D341Med (cell line): ENCODE measurements at regions not wholly inside any gene's neighbourhood (a gene's known extent, or its start where the extent isn't known, plus 50 kb on each side); places are given as distances from the start of the nearest gene placed in this dataset.
"Not testable (repeated sequence)": the region's sequence is repeated elsewhere in the genome, so short reads cannot be mapped to it uniquely, and the experiment has no call there.

Experiments
- DNase-seq: peaks from one replicate; pipeline ENCODE4 v3.0.0; 2012; ENCODE audit warnings: low spot score

DNA sequence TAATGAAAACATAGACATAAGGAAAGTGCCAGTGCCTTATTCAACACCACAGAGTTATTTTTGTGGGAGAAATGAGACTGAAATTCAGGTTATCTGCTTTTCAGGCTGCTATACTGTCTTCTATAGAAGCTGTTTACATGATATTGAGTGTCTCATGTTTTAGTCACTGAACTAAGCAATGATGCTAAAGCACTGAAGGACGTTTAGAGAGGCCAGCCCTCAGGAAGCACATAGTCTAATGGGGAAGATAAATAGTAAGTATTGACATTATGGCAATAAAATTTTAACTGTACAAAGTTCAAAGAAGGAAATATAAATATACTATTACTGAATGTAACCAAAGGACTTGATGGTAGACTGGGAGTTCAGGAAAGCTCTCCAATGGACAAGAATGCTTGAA, 186.4 kb upstream of the ZC3H15 start:
- DNase-seq, result no peak

DNA sequence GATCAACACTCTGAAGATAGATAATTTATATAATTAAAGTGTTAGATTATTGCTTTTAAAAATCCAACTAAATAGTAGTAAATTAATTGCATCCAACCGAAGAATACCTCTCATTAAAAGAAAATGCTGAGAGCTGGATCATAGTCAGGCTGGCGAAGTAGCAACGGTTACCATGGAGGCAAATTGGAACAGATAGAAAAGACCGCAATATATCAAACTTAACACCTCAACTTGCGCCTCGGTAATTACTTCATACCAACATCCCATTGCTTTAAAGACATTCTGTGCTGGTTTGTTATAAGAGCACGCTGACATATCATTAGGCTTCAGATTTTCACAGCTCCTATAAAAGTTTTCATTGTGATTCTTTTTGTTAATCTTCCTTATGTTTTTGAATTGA, 183.8 kb upstream of the ZC3H15 start:
- DNase-seq, result no peak

DNA sequence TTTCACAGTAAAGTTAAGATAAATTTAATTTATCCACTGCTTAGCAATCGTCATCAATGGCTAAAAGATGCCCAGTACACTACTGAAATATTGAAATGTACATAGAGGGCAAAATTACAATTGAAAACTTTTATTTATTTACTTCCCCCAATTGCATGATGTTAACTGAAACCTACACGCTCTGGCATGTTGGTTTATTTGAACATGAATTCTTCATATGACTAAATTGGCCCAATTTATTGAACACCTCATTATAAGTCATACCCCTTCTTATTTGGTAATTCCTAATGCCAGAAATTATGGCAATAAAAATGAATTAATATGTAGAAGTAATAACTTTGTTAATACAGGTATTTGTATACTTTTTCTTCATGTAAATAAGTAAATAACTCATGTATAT, 183.0 kb upstream of the ZC3H15 start:
- no peak for DNase-seq

DNA sequence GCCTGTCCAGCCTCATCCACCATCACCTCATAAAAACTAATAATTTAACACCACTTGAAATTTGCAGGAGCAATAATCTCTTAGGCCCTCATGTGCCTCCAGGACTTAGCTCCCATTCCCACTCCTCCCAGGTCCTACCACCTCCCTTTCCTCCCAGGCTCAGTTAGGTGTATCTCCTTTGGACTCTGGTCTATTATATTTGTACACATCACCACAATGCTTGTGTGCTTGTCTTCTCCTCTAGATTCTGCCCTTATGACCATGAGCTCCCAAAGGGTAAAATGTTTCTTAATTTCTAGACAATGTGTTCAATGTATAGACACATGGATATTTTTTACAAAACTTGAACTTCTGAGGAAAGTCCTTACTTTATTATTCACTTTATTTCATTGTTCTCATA, 182.0 kb upstream of the ZC3H15 start:
- no peak for DNase-seq

DNA sequence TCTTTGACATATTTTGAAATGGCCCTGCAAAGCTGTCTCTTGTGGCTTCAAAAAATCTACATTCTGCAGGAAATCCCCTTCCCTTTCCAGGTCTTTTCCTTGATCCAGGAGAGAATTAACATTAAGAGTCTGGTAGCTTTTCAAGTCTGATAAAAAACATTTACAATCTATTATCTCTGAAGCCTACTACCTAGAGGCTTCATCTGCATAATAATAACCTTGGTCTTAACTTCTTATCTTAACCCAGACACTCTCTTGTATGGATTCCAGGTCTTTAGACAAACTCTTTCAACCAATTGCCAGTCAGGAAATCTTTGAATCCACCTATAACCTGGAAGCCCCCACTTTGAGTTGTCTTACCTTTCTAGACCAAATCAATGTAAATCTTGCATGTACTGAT, 179.3 kb upstream of the ZC3H15 start:
- DNase-seq, result no peak

DNA sequence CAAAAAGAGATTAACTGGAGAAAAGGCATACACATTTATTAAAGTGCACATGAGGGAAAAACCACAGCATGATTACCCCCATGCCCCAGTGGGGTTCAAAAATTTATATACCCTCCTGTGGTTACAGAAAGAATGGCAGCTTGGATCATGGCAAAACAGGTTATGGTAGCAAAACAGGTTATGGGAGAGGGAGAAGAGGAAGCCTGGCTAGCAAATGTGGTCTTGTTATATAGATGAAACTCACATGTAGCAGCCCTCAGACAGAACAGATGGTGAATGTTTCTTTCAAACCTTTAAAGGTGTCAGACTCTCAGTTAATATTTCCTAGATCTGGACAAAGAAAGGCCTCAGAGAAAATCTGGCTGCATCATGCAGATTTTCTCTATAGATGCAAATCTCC, 178.2 kb upstream of the ZC3H15 start:
- no peak for DNase-seq

DNA sequence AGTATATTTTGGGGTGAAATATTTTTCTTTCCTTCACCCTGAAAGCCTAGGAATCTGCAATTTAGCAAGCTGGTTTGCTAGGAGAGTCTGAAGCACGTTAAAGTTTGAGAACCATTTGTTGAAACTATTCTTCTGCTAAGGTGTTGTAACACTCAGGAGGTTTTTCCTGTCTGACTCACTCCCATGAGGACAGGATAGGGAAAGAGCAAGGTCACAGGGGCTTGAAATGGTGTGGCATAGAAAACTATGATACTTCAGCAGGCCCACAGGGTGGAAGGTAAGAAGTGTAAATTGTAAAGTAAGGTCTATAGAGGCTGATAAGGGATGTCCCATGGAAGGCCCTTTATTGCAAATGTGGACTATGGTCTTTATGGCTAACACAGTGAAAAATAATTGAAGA, 177.7 kb upstream of the ZC3H15 start:
- DNase-seq, result no peak

DNA sequence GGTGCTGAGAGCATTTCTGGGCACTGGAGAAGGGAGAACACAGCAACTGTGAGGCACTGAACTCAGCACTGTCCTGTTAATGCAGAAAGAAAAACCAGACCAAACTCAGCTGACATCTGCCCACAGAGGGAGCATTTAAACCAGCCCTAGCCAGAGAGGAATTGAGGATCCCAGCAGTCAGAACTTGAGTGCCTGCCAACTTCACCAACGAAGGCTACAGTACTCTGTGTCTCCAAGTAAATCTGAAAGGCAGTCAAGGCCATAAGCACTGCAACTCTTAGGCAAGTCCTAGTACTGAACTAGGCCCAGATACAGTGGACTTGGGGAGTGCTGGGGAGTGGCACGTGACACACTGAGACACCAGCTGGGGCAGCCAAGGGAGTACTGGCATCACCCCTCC, 176.2 kb upstream of the ZC3H15 start:
- DNase-seq, result no peak

DNA sequence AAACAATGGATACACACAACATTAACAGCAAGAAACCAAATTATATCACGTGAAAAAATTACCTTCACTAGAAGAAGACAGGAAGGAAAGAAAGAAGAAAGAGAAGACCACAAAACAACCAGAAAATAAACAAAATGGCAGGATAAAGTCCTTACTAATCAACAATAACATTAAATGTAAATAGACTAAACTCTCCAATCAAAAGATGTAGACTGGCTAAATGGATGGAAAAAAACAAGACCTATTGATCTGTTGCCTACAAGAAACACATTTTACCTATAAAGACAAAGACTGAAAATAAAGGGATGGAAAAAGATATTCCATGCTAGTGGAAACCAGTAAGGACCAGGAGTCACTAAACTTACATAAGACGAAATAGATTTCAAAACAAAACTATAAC, 167.0 kb upstream of the ZC3H15 start:
- no peak for DNase-seq

DNA sequence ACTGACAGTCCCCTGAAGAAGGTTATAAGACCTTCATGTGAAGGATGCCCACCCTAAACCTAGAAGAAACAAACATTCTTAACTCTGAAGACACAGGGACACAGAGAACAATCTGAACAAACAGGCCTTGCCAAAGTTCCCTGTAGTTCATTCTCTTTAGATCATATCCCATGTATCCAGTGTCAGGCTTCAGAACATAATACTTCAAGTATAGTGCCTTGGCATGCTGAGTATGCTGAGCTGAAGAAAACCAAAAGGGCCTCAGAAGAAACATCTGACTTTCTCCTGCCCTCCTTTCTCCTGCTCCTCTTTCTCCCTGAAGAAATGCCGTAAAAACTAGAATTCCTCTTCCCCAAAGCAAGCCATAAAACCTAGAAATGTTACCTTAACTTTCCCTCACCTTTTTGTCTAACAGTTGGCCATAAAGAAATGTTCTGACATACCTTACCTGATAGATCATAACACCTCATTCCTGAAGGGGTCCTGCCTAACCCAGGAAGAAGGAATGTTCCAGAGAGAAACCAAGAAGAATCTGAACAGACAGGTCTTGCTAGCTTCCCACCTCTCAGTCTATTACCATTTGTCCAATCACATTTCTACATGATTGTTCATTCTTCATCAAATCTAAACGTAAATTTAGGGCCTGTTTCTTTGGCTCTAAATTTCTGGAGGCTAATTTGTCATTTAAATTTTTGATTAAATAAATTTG, 160.1 kb upstream of the ZC3H15 start:
- DNase-seq, result no peak

DNA sequence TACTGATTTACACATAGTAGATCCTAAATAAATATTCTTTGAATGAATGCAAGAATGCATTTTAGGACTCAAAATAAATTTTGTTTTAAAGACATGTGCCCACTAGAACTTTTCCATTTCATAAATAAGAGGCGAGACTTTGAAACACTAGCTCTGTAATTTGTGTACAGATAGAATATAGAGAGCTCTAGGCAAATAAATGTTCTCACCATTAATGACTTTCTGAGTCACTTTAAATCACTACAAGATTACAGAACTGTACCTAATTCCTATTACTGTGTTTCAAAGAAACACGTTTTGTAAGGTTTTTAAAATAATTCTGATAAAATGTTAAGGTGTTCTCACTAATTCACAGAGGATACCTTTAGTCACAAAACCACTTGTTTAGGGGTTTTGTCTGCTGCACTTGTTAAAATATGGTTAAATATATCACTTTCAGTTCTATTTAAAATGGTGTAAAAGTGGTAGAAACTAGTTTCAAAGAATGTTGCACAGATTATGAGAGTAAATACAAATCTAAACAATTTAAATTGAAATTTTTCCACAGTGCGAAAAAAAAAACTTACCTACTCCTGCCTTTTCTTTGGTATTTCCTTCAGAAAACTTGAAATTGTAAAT, 158.7 kb upstream of the ZC3H15 start:
- DNase-seq, result no peak

DNA sequence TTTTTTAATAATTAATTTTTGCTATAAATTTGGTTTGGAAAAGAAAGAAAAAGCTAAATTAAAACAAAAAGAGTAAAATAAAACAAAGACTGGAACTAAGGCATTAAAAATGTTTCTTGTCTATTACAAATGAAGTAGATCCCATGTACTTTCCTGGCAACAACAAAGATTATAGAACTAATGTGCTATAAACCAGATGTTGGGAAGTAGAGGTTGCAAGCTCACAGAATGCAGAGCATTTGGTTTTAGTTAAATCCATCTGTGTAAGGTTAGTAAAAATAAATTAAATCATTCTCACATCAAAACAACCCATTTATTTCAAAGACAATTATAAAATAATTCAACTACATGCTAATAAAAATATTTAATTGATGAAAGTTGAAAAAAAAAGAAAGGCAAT, 157.2 kb upstream of the ZC3H15 start:
- DNase-seq, result no peak

DNA sequence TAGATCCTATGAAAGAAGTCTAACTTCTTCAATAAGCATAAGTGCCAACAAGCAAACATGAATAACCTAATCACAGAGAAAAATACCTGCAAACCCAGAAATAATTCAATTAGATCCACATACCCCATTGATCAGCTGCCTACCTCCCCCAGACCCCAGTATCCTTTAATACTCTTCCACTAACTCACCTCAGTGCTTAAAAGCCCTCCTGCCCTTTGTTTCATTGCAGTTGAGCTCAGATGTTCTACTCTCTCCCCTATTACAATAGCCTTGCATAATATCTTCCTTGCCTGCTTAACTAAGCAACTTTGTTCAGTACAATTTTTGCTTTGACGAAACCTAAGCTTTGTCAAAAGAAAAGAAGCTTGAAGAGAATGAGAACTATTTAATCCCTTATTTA, 156.0 kb upstream of the ZC3H15 start:
- no peak for DNase-seq

DNA sequence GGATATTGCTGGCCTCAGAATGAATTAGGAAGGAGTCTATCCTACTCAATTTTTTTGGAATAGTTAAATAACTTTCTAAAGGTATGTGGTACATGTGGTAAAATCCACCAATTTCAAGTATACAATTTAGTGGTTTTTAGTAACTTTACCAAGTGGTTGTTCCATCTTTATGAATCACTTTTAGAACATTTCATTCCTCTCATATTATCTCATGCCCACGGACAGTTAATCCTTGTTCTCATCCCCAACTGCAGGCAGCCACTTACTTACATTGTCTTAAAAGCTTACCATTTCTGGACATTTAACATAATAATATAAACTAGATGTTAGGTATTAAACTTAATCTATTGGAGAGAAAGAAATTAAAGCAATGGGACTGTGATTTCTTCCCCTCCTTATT, 146.3 kb upstream of the ZC3H15 start:
- no peak for DNase-seq

DNA sequence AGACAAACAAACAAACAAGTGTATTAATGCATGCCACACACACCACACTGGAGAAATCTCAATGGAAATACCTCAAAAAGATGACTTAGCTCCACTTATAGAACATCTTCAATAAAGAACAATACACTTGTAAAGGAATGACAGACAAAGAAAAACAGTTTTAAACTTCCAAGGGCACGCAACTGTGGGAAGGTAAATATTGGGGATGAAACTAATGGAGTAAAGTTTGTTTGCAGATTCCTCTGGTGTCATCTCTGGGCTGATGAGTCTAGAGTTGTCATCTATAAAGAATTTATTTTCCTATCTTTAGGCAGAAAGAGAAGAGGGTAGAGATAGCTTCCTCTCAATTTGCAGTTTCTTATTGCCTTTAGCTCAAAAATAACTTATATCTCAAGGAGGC, 144.0 kb upstream of the ZC3H15 start:
- DNase-seq, result no peak

DNA sequence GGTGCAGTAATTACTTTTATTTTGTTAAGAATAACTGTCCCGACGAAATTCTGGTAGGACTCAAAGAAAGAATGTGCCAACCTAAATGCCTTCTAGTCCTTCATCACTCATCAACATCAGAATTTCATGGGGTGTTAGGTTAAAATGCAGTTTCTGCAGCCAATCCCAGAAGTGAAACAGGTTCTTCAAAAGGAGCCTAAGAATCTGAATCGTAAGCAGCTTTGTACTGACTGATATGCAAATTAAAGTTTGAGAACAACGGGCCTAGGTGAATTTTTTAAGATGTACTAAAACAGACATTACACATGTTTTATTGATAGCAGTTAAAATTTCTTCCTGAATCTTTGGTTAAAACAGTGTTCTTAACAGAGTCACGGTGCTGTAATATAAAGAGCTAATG, 140.3 kb upstream of the ZC3H15 start:
- DNase-seq, result no peak

DNA sequence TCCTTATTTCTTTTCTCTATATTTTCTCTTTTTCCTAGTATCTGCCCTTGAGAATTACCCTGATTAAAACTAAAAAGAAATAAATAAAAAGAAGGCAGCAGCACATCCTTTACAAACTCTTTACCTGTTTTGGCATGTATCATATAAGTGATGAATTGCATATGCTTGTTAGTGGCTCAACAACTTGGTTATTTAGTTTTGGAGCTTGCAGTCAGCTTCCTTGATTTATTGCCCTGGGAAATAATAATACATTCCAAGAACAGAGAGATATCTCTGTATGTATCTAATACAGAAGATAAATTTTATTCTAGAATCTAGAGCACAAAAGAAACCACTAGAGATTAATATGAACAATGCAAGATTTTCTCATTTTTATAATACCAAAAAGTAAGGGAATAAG, 139.8 kb upstream of the ZC3H15 start:
- DNase-seq, result no peak

DNA sequence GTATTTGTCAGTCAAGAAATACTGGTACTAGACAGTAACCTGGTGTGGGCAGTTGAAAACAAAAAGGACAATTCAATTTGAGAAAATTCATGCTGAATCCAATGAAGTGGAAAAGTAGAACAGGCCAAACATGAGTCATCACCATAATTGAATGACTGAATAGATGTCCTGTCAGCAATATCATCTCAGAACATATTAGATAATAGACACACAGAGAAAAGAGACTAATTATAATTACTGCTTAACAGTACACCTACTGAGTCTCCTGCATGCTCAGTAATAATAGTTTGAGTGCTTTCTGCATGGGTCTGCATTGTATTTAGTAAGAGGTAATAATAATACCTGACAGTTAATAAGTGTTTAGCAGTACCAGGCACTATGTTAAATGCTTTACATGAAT, 138.6 kb upstream of the ZC3H15 start:
- no peak for DNase-seq

DNA sequence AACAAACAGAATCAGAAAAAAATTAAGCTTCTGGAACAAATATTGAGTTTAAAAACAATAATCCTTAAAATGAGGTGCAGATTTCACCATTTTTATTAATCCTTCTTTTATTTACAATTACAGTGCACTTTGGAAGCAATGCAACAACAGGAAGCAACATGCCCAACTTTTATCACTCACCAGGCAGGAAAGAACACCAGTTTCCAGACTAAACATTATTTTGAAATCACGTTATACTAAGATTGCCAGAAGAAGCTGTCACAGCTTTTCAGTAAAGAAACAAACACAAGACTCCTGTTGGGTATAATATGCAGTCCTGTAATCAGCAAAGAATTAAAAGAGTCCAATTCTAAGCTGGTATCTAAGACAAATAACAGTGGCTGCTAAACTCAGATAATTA, 137.9 kb upstream of the ZC3H15 start:
- no peak for DNase-seq

DNA sequence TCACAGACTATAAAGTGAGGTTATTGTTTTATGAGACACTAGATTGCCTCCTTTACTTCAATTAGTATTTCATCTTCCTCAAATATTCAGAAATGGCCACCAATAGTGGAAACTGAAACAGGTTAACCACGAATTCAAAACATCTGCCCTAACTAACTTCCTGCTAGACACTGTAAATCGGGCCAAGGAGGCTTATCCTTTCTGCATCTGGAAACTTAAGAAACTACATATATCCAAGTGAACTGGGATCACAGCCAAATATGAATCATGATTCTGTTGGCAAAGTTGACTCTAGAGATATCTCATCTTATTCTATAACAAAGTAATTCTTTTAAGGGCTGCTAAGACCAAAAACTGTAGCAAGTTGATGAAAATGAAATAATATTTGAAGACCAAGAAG, 136.6 kb upstream of the ZC3H15 start:
- no peak for DNase-seq

DNA sequence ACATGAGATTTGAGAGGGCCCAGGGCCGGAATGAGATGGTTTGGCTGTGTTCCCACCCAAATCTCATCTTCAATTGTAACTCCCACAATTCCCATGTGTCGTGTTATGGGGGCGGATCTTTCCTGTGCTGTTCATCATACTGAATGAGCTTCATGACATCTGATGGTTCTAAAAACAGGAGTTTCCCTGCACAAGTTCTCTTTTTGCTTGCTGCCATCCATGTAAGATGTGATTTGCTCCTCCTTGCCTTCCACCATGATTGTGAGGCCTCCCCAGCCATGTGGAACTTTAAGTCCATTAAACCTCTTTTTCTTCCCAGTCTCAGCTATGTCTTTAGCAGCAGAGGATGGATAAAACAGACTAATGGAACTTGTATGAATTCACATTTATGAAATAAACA, 131.9 kb upstream of the ZC3H15 start:
- DNase-seq, result not testable (repeated sequence)

DNA sequence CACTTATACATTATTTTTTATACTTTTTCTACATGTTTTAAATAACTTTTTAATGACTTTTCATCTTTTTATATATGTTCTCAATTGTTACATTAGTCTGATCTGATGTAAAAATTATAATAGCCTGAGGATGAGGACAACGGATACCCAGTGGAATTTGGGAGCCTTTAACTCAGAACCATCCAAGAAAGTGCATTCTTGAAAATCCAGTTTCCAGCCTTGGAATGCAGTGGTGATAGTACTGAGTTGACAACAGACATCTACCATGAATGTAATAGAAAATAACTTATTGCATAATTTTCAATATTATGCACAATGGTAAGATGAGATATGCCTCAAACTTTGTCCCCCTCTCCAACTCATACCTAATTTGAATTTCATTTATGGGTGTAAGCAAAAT, 120.7 kb upstream of the ZC3H15 start:
- DNase-seq, result no peak

DNA sequence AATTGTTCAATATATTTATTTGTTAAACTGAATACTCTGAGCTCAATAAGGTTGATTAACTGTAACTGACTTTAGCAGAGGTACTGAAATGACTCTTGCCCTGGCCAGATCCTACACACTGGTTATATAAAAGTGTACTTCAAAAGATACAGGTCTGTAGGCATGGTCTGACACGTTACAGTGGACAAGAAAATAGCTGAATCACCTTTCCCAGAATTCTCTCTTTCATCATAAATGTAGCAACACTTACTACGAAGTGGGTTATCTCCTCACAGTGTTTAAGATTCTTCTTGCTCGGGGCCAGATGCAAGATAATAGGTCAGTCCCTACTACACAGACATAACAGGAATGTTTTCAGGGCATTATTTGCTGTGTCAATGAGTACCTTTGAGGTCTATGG, 107.0 kb upstream of the ZC3H15 start:
- DNase-seq, result no peak

DNA sequence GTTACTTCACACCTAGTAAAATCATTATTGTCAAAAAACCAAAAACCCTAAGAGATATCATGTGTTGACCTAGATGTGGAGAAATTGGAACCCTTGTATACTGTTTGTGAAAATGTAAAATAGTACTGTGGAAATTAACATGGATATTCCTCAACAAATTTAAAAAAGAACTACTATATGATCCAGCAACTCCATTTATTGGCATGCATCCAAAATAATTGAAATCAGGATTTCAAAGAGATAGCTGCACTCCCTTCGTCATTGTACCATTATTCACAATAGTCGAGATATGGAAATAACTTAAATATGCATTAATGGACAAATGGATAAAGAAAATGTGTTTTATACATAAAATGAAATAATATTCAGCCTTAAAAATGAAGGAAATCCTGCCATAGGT, 105.3 kb upstream of the ZC3H15 start:
- DNase-seq, result no peak
